ENCODE measurements at regions not wholly inside any gene's neighbourhood (a gene's known extent, or its start where the extent isn't known, plus 50 kb on each side); places are given as distances from the start of the nearest gene placed in this dataset.

- no peak for TF ChIP-seq CTCF (IDR thresholded peaks at IDR 0.05)
- no peak for DNase-seq (ENCODE audit: low spot score)
Measured at GRCh38 chr6:77368660-77369313, 94.5 kb downstream of the HTR1B start.

GRCh38 chr6:77366798-77367197 is 96.5 kb downstream of the HTR1B start:
- TF ChIP-seq CTCF (IDR thresholded peaks at IDR 0.05): no peak
- peak overlapping the region; percentile 63 for H3K4me3 ChIP-seq
- no peak for DNase-seq (ENCODE audit: low spot score)
- H3K27ac ChIP-seq: no peak overlapping the region

More at GRCh38 chr6:77368660-77369313, 94.5 kb downstream of the HTR1B start:
- Histone ChIP-seq H3K4me3 (peak overlapping the region; percentile 63), H3K27ac (peak overlapping the region in 1 of 2 donors; percentile 43)

- Histone ChIP-seq H3K4me3 (no peak overlapping the region), H3K27ac (no peak overlapping the region)
- no peak for TF ChIP-seq CTCF (IDR thresholded peaks at IDR 0.05)
- no peak for DNase-seq (ENCODE audit: low spot score)
Measured at GRCh38 chr6:77363702-77364101, 99.6 kb downstream of the HTR1B start.

- DNase-seq (ENCODE audit: low spot score): no peak
- no peak overlapping the region for H3K27ac ChIP-seq
- TF ChIP-seq CTCF (IDR thresholded peaks at IDR 0.05): no peak
- no peak overlapping the region for H3K4me3 ChIP-seq
Measured at GRCh38 chr6:77362055-77362454, 101.2 kb downstream of the HTR1B start.

- no peak for DNase-seq (ENCODE audit: low spot score)
- TF ChIP-seq CTCF (IDR thresholded peaks at IDR 0.05): no peak
- Histone ChIP-seq H3K27ac (no peak overlapping the region), H3K4me3 (no peak overlapping the region)
Measured at GRCh38 chr6:77361018-77361417, 102.3 kb downstream of the HTR1B start.

GRCh38 chr6:77356821-77357220 is 106.5 kb downstream of the HTR1B start:
- no peak for DNase-seq (ENCODE audit: low spot score)
- TF ChIP-seq CTCF (IDR thresholded peaks at IDR 0.05): no peak
- Histone ChIP-seq H3K4me3 (no peak overlapping the region), H3K27ac (no peak overlapping the region)

GRCh38 chr6:77354581-77354980 is 108.7 kb downstream of the HTR1B start:
- no peak for DNase-seq (ENCODE audit: low spot score)
- TF ChIP-seq CTCF (IDR thresholded peaks at IDR 0.05): no peak
- Histone ChIP-seq H3K27ac (no peak overlapping the region), H3K4me3 (no peak overlapping the region)
